ENCODE measurements at regions not wholly inside any gene's neighbourhood (a gene's known extent, or its start where the extent isn't known, plus 50 kb on each side); places are given as distances from the start of the nearest gene placed in this dataset.

GRCh38 chr7:12967322-12967721 is 279.9 kb downstream of the ARL4A start:
- H3K27me3 ChIP-seq (replicated peaks in 1 of 4; ENCODE audit: control extremely low read depth in 1 of 4, control insufficient read depth in 3 of 4, insufficient read depth in 4 of 4, low read length in 3 of 4) = no peaks in the 10 kb centered on the region

GRCh38 chr7:12968836-12969422 is 281.5 kb downstream of the ARL4A start:
- Mint-ChIP-seq H3K4me3 (no peak overlapping the region), H3K27ac (no peak overlapping the region), H3K4me1 (no peaks in the 10 kb centered on the region), H3K27me3 (peaks cover 7% of the 10 kb centered on the region), H3K9me3 (ENCODE audit: insufficient read depth) (no peaks in the 10 kb centered on the region)
- DNase-seq = no peak
- H3K79me2 ChIP-seq (ENCODE audit: control insufficient read depth, insufficient read depth, low read length) = no peaks in the 10 kb centered on the region
- H2AFZ ChIP-seq (ENCODE audit: insufficient read depth, low read depth, low read length, poor library complexity, severe bottlenecking) = no peak overlapping the region
- 100% methylated on average over 1 of the region's 4 CpGs for WGBS (ENCODE audit: insufficient coverage)
- H3K27me3 ChIP-seq (replicated peaks in 1 of 4; ENCODE audit: control extremely low read depth in 1 of 4, control insufficient read depth in 3 of 4, insufficient read depth in 4 of 4, low read length in 3 of 4) = no peaks in the 10 kb centered on the region
- no peak for ATAC-seq (ENCODE audit: low read depth)
- H3K4me3 ChIP-seq (ENCODE audit: control extremely low read depth in 1 of 5, extremely low read depth in 1 of 5, insufficient read depth in 1 of 5, low read depth in 2 of 5, low read length in 4 of 5) = no peak overlapping the region
- H3K4me2 ChIP-seq (replicated peaks; ENCODE audit: low read depth, low read length, poor library complexity, severe bottlenecking) = no peak overlapping the region
- H3K36me3 ChIP-seq (replicated peaks in 1 of 2; ENCODE audit: control extremely low read depth in 1 of 2, control insufficient read depth in 1 of 2, extremely low read depth in 1 of 2, insufficient read depth in 2 of 2, low read length in 1 of 2) = no peaks in the 10 kb centered on the region
- no peak overlapping the region for H3K27ac ChIP-seq (ENCODE audit: low read length in 2 of 2)
- no peaks in the 10 kb centered on the region for H4K20me1 ChIP-seq (ENCODE audit: control insufficient read depth, insufficient read depth, low read length, poor library complexity, severe bottlenecking)
- intact Hi-C loops (cut with micrococcal nuclease) = no loop called here
- no peak for TF ChIP-seq CTCF (IDR thresholded peaks at IDR 0.05)
- no peak for TF ChIP-seq EZH2 (IDR thresholded peaks at IDR 0.05; ENCODE audit: borderline replicate concordance, insufficient read depth, low read depth, low read length, poor library complexity, severe bottlenecking)
- no peak overlapping the region for H3K9ac ChIP-seq (ENCODE audit: low read length)
- ChIA-PET CTCF (no interaction called here), POLR2A (no interaction called here)
- no peaks in the 10 kb centered on the region for H3K9me3 ChIP-seq (ENCODE audit: control extremely low read depth in 1 of 3, control insufficient read depth in 2 of 3, insufficient read depth in 1 of 3, low read length in 2 of 3)
- no peaks in the 10 kb centered on the region for H3K4me1 ChIP-seq (ENCODE audit: control insufficient read depth in 2 of 2, insufficient read depth in 2 of 2, low read length in 2 of 2)

More at GRCh38 chr7:12967322-12967721, 279.9 kb downstream of the ARL4A start:
- H2AFZ ChIP-seq (ENCODE audit: insufficient read depth, low read depth, low read length, poor library complexity, severe bottlenecking) = no peak overlapping the region
- no peak overlapping the region for H3K27ac ChIP-seq (ENCODE audit: low read length in 2 of 2)
- Mint-ChIP-seq H3K27me3 (peaks cover 7% of the 10 kb centered on the region), H3K4me1 (no peaks in the 10 kb centered on the region), H3K4me3 (no peak overlapping the region), H3K9me3 (ENCODE audit: insufficient read depth) (no peaks in the 10 kb centered on the region), H3K27ac (no peak overlapping the region)
- no peaks in the 10 kb centered on the region for H4K20me1 ChIP-seq (ENCODE audit: control insufficient read depth, insufficient read depth, low read length, poor library complexity, severe bottlenecking)
- H3K9ac ChIP-seq (ENCODE audit: low read length) = no peak overlapping the region
- no peak overlapping the region for H3K4me2 ChIP-seq (replicated peaks; ENCODE audit: low read depth, low read length, poor library complexity, severe bottlenecking)
- DNase-seq = no peak
- ChIA-PET CTCF (no interaction called here), POLR2A (no interaction called here)
- H3K4me3 ChIP-seq (ENCODE audit: control extremely low read depth in 1 of 5, extremely low read depth in 1 of 5, insufficient read depth in 1 of 5, low read depth in 2 of 5, low read length in 4 of 5) = no peak overlapping the region
- H3K36me3 ChIP-seq (replicated peaks in 1 of 2; ENCODE audit: control extremely low read depth in 1 of 2, control insufficient read depth in 1 of 2, extremely low read depth in 1 of 2, insufficient read depth in 2 of 2, low read length in 1 of 2) = no peaks in the 10 kb centered on the region
- ATAC-seq (ENCODE audit: low read depth) = no peak
- no peak for TF ChIP-seq EZH2 (IDR thresholded peaks at IDR 0.05; ENCODE audit: borderline replicate concordance, insufficient read depth, low read depth, low read length, poor library complexity, severe bottlenecking)
- TF ChIP-seq CTCF (IDR thresholded peaks at IDR 0.05) = no peak
- no peaks in the 10 kb centered on the region for H3K9me3 ChIP-seq (ENCODE audit: control extremely low read depth in 1 of 3, control insufficient read depth in 2 of 3, insufficient read depth in 1 of 3, low read length in 2 of 3)
- intact Hi-C loops (cut with micrococcal nuclease) = no loop called here
- no CpG with 5 or more reads among the region's 3 CpGs for WGBS (ENCODE audit: insufficient coverage)
- no peaks in the 10 kb centered on the region for H3K79me2 ChIP-seq (ENCODE audit: control insufficient read depth, insufficient read depth, low read length)
- no peaks in the 10 kb centered on the region for H3K4me1 ChIP-seq (ENCODE audit: control insufficient read depth in 2 of 2, insufficient read depth in 2 of 2, low read length in 2 of 2)
